H9 (cell line): ENCODE measurements at regions not wholly inside any gene's neighbourhood (a gene's known extent, or its start where the extent isn't known, plus 50 kb on each side); places are given as distances from the start of the nearest gene placed in this dataset.

Experiments
- DNase-seq: peaks from one replicate; pipeline ENCODE4 v3.0.0-alpha.2; 2017
- H2AFZ ChIP-seq: one replicate; pipeline ENCODE4 v1.6.1; 2013; ENCODE audit warnings: mild to moderate bottlenecking, low read length, control low read depth, moderate library complexity
- H2AK5ac ChIP-seq: 2 replicates; pipeline ENCODE4 v1.6.1; 2013; ENCODE audit warnings: low read length, control low read depth, mixed read lengths; ENCODE audit not compliant: insufficient read length
- H2BK120ac ChIP-seq: one replicate; pipeline ENCODE4 v1.6.1; 2013; ENCODE audit warnings: low read depth, mild to moderate bottlenecking, low read length, control low read depth, inconsistent platforms; ENCODE audit not compliant: poor library complexity, severe bottlenecking
- H2BK12ac ChIP-seq: 2 replicates; pipeline ENCODE4 v1.6.1; 2013; ENCODE audit warnings: low read length, control low read depth, mixed read lengths, low read depth; ENCODE audit not compliant: insufficient read length
- H2BK15ac ChIP-seq: 2 replicates; pipeline ENCODE4 v1.6.1; 2013; ENCODE audit warnings: low read depth, low read length, control low read depth
- H2BK20ac ChIP-seq: one replicate; pipeline ENCODE4 v1.6.1; 2013; ENCODE audit warnings: low read depth, mild to moderate bottlenecking, low read length, control low read depth, inconsistent platforms; ENCODE audit not compliant: poor library complexity, severe bottlenecking
- H2BK5ac ChIP-seq: 2 replicates; pipeline ENCODE4 v1.6.1; 2013; ENCODE audit warnings: low read length, control low read depth, mixed read lengths; ENCODE audit not compliant: insufficient read length
- H3K14ac ChIP-seq: 2 replicates; pipeline ENCODE4 v1.6.1; 2013; ENCODE audit warnings: low read length, control low read depth; ENCODE audit not compliant: insufficient read depth
- H3K18ac ChIP-seq: 2 replicates; pipeline ENCODE4 v1.6.1; 2013; ENCODE audit warnings: low read depth, mild to moderate bottlenecking, mixed read lengths, low read length, control low read depth; ENCODE audit not compliant: insufficient read length
- H3K23ac ChIP-seq: 2 replicates; pipeline ENCODE4 v1.6.1; 2013; ENCODE audit warnings: low read length, control low read depth, mixed read lengths, low read depth; ENCODE audit not compliant: insufficient read length
- H3K23me2 ChIP-seq: 2 replicates; pipeline ENCODE4 v1.6.1; 2013; ENCODE audit warnings: low read depth, mild to moderate bottlenecking, mixed read lengths, low read length, control low read depth; ENCODE audit not compliant: insufficient read length, poor library complexity, severe bottlenecking
- H3K27ac ChIP-seq: 2 replicates; pipeline ENCODE4 v1.5.1; 2013; ENCODE audit warnings: low read length, control low read depth, mixed read lengths, low read depth; ENCODE audit not compliant: insufficient read length
- H3K27me3 ChIP-seq: 2 replicates; pipeline ENCODE4 v1.6.1; 2013; ENCODE audit warnings: low read length, control low read depth, inconsistent platforms; ENCODE audit not compliant: insufficient read depth
- H3K4ac ChIP-seq: 2 replicates; pipeline ENCODE4 v1.6.1; 2013; ENCODE audit warnings: low read depth, mild to moderate bottlenecking, control low read depth, inconsistent platforms, low read length, moderate library complexity
- H3K4me1 ChIP-seq: 2 replicates; pipeline ENCODE4 v1.6.1; 2013; ENCODE audit warnings: low read length, control low read depth, inconsistent platforms; ENCODE audit not compliant: insufficient read depth
- H3K4me2 ChIP-seq: 2 replicates; pipeline ENCODE4 v1.6.1; 2013; ENCODE audit warnings: low read length, control low read depth, mixed read lengths; ENCODE audit not compliant: insufficient read length, insufficient read depth
- H3K56ac ChIP-seq: 2 replicates; pipeline ENCODE4 v1.6.1; 2013; ENCODE audit warnings: low read depth, mild to moderate bottlenecking, mixed read lengths, low read length, control low read depth; ENCODE audit not compliant: insufficient read length
- H3K79me1 ChIP-seq: 2 replicates; pipeline ENCODE4 v1.6.1; 2013; ENCODE audit warnings: low read depth, mild to moderate bottlenecking, moderate library complexity, low read length, control low read depth, inconsistent platforms; ENCODE audit not compliant: insufficient read depth, poor library complexity, severe bottlenecking
- H3K79me2 ChIP-seq: 2 replicates; pipeline ENCODE4 v1.6.1; 2013; ENCODE audit warnings: low read length, control low read depth, inconsistent platforms; ENCODE audit not compliant: insufficient read depth
- H3K9ac ChIP-seq: 2 replicates; pipeline ENCODE4 v1.6.1; 2013; ENCODE audit warnings: low read length, control low read depth, mixed read lengths; ENCODE audit not compliant: insufficient read length; ENCODE audit errors: extremely low read depth
- H3K9me3 ChIP-seq: one replicate; pipeline ENCODE4 v1.6.1; 2013; ENCODE audit warnings: low read depth, low read length, inconsistent platforms; ENCODE audit not compliant: control insufficient read depth
- H3T11ph ChIP-seq: one replicate; pipeline ENCODE4 v1.6.1; 2013; ENCODE audit warnings: mild to moderate bottlenecking, low read length, control low read depth, inconsistent platforms
- H4K20me1 ChIP-seq: one replicate; pipeline ENCODE4 v1.6.1; 2013; ENCODE audit not compliant: control insufficient read depth, insufficient read length, insufficient read depth
- H4K5ac ChIP-seq: 2 replicates; pipeline ENCODE4 v1.6.1; 2013; ENCODE audit warnings: low read depth, mild to moderate bottlenecking, mixed read lengths, low read length, control low read depth; ENCODE audit not compliant: insufficient read length
- H4K8ac ChIP-seq: replicated peaks from 2 replicates; pipeline ENCODE4 v1.6.1; 2013; ENCODE audit warnings: low read length, control low read depth, mixed read lengths, low read depth; ENCODE audit not compliant: insufficient read length
- H4K91ac ChIP-seq: 2 replicates; pipeline ENCODE4 v1.6.1; 2013; ENCODE audit warnings: low read depth, mild to moderate bottlenecking, moderate library complexity, mixed read lengths, low read length, control low read depth; ENCODE audit not compliant: insufficient read length
- H3K27ac Mint-ChIP-seq, 3 experiments: 2 replicates in 2 of 3; 3 replicates in 1 of 3; pipeline ENCODE4 v1.8.0; 2020 to 2021; ENCODE audit warnings: mixed read lengths in 3 of 3, mild to moderate bottlenecking in 1 of 3, moderate library complexity in 1 of 3
- H3K27me3 Mint-ChIP-seq: 2 replicates; pipeline ENCODE4 v1.8.0; 2021; ENCODE audit warnings: low read depth, mild to moderate bottlenecking, moderate library complexity, mixed read lengths
- H3K36me3 Mint-ChIP-seq, 3 experiments: 2 replicates in 2 of 3; 3 replicates in 1 of 3; pipeline ENCODE4 v1.8.0; 2020 to 2021; ENCODE audit warnings: low read depth in 3 of 3, mixed read lengths in 3 of 3; ENCODE audit not compliant: insufficient read depth in 1 of 3
- H3K4me1 Mint-ChIP-seq, 2 experiments: 2 replicates each; pipeline ENCODE4 v1.8.0; 2020; ENCODE audit warnings: mixed read lengths in 2 of 2
- H3K4me3 Mint-ChIP-seq, 2 experiments: 2 replicates in 1 of 2; 3 replicates in 1 of 2; pipeline ENCODE4 v1.8.0; 2020 to 2021; ENCODE audit warnings: mild to moderate bottlenecking in 2 of 2, mixed read lengths in 2 of 2, moderate library complexity in 1 of 2
- H3K9me3 Mint-ChIP-seq, 2 experiments: 2 replicates in 1 of 2; 3 replicates in 1 of 2; pipeline ENCODE4 v1.8.0; 2020; ENCODE audit warnings: mild to moderate bottlenecking in 2 of 2, mixed read lengths in 2 of 2, moderate library complexity in 1 of 2
- whole genome bisulfite sequencing: extraction: QIAGEN DNeasy Blood & Tissue Kit; methylation state at CpG from one replicate; pipeline ENCODE4 v1.1.7; 2013; ENCODE audit warnings: missing lambda C conversion rate, low lambda C conversion rate, mixed read lengths; ENCODE audit not compliant: insufficient read length; ENCODE audit errors: extremely low coverage; 5-methylcytosine and 5-hydroxymethylcytosine counted together
- TF ChIP-seq, protein P1 (sequence below): fragments of 200-600 bp; sonication (generic); conservative IDR thresholded peaks from 3 replicates; pipeline ENCODE4 v1.8.0; 2021; ENCODE audit warnings: antibody characterized with exemption, mild to moderate bottlenecking

DNA sequence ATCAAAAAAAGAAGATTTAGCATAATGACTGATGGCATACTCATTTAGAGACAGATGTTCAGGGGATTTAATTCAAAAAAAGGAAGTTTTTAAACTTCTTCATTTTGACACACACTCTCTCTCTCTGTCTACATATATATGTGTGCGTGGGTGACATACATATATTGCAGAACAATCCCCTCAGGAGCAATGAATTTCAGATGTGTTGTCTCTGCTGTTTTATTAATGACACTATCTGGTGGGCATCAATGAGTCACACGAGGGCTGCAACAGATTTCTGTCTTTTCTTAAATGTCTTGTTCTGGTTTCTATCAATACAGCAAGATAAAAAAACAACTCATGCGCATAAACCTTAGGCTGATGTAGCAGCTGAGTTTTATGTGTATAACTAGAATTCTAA, 123.5 kb upstream of the SLCO6A1 start:
- Histone ChIP-seq H3K23me2 (no peaks in the 10 kb centered on the region), H3K27ac (no peak overlapping the region), H3K23ac (no peak overlapping the region), H3K4me1 (no peaks in the 10 kb centered on the region), H2AFZ (no peak overlapping the region), H4K20me1 (no peaks in the 10 kb centered on the region), H3K14ac (no peak overlapping the region), H4K5ac (no peak overlapping the region), H3K79me1 (no peaks in the 10 kb centered on the region), H3K27me3 (no peaks in the 10 kb centered on the region), H4K91ac (no peak overlapping the region), H3K4ac (no peak overlapping the region), H2BK15ac (no peak overlapping the region), H2BK12ac (no peak overlapping the region), H4K8ac (no peak overlapping the region), H3K56ac (no peak overlapping the region), H3K79me2 (no peaks in the 10 kb centered on the region), H2BK120ac (no peak overlapping the region), H3K9ac (no peak overlapping the region), H3T11ph (no peak overlapping the region), H3K4me2 (no peak overlapping the region), H3K9me3 (no peaks in the 10 kb centered on the region), H2BK20ac (no peak overlapping the region), H3K18ac (no peak overlapping the region), H2BK5ac (no peak overlapping the region), H2AK5ac (no peak overlapping the region)
- Mint-ChIP-seq H3K36me3 (no peaks in the 10 kb centered on the region), H3K4me3 (no peak overlapping the region), H3K27me3 (no peaks in the 10 kb centered on the region), H3K4me1 (no peaks in the 10 kb centered on the region), H3K9me3 (no peaks in the 10 kb centered on the region), H3K27ac (no peak overlapping the region)
- no peak for DNase-seq
- TF ChIP-seq, protein P1, sequence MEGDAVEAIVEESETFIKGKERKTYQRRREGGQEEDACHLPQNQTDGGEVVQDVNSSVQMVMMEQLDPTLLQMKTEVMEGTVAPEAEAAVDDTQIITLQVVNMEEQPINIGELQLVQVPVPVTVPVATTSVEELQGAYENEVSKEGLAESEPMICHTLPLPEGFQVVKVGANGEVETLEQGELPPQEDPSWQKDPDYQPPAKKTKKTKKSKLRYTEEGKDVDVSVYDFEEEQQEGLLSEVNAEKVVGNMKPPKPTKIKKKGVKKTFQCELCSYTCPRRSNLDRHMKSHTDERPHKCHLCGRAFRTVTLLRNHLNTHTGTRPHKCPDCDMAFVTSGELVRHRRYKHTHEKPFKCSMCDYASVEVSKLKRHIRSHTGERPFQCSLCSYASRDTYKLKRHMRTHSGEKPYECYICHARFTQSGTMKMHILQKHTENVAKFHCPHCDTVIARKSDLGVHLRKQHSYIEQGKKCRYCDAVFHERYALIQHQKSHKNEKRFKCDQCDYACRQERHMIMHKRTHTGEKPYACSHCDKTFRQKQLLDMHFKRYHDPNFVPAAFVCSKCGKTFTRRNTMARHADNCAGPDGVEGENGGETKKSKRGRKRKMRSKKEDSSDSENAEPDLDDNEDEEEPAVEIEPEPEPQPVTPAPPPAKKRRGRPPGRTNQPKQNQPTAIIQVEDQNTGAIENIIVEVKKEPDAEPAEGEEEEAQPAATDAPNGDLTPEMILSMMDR, result no peak
- no CpG with 5 or more reads among the region's 3 CpGs for WGBS
